ENCODE measurements at regions not wholly inside any gene's neighbourhood (a gene's known extent, or its start where the extent isn't known, plus 50 kb on each side); places are given as distances from the start of the nearest gene placed in this dataset.

DNA sequence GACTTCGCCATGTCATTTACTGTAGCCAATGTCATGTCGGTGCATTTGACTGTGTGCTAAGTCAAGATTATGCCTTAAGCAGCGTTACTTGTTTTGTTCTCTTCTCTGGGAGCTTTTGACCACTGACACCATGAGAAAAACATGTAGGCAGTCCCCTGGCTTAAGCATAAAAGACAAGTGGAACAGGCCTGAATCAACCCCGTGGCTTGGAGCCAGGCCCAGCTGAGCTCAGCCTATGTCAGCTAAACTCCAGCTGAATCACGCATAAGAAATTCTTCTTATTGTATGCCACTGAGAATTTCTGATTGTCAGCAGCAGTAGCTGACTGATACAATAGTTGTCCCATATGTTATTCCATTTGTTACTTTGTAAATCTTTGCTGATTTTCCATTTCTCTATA, 261.9 kb downstream of the CBLL2 start:
- DNase-seq (ENCODE audit: low read depth), result peak; percentile 86
- FAIRE-seq, result no peak
- TF ChIP-seq, protein P1, sequence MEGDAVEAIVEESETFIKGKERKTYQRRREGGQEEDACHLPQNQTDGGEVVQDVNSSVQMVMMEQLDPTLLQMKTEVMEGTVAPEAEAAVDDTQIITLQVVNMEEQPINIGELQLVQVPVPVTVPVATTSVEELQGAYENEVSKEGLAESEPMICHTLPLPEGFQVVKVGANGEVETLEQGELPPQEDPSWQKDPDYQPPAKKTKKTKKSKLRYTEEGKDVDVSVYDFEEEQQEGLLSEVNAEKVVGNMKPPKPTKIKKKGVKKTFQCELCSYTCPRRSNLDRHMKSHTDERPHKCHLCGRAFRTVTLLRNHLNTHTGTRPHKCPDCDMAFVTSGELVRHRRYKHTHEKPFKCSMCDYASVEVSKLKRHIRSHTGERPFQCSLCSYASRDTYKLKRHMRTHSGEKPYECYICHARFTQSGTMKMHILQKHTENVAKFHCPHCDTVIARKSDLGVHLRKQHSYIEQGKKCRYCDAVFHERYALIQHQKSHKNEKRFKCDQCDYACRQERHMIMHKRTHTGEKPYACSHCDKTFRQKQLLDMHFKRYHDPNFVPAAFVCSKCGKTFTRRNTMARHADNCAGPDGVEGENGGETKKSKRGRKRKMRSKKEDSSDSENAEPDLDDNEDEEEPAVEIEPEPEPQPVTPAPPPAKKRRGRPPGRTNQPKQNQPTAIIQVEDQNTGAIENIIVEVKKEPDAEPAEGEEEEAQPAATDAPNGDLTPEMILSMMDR (IDR thresholded peaks at IDR 0.05; ENCODE audit: insufficient read depth, low read length, severe bottlenecking), result no peak

DNA sequence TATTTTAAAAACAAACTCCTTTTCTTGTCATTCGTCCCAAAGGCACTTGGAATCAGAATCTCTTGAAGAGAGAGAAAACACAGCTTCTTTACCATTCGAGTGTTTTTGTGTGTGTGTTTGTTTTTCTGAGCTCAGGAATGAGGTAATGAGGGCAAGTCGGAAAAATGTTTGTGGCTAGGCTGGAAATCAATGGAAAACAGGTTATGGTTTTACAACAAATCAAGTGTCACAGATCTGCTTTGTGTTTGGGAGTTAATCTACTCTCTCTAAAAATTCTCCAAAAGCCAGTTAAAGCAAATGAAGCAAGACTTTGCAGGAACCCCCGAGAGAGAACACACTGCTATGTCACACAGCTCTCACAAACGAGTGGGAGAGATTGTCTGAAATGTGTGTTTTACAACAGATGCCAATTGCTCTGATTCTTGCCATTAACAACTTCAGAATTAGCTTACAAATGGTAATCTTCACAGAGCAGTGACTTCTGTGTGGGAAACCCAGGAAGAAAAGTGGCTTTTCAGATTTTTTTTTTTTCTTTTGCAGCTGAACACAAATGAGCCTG, 264.1 kb downstream of the CBLL2 start:
- DNase-seq (ENCODE audit: low read depth), result no peak

More for the DNA sequence above, 261.9 kb downstream of the CBLL2 start:
- no peak overlapping the region for H3K4me3 ChIP-seq (ENCODE audit: low read depth, low read length)
- no peaks in the 10 kb centered on the region for H3K36me3 ChIP-seq (ENCODE audit: control insufficient read depth, insufficient read depth, low read length)
- no peaks in the 10 kb centered on the region for H3K27me3 ChIP-seq (ENCODE audit: control insufficient read depth, insufficient read depth, low read length)

DNA sequence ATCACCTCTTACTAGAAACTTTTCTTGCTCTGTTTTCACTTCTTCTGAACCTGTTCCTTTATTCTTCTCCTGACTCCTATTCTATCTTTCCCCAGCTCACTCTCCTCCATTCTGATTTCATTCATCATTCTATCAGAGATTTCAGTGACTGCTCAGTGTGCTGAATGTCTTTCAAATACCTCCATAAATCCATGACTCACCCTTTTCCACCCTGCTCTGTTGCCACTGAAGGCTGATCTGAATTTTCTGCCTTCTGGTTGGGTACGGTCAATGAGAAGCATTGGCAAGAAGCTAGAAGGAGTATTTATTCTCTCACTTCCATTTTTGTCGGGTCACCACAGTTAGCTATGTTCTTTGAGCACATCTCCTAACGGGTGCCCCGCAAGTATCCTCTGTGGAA, 265.9 kb downstream of the CBLL2 start:
- no peaks in the 10 kb centered on the region for H3K27me3 ChIP-seq (ENCODE audit: control insufficient read depth, insufficient read depth, low read length)
- peak; percentile 22 for DNase-seq (ENCODE audit: low read depth)
- H3K36me3 ChIP-seq (ENCODE audit: control insufficient read depth, insufficient read depth, low read length), result no peaks in the 10 kb centered on the region
- TF ChIP-seq, protein P1 (IDR thresholded peaks at IDR 0.05; ENCODE audit: insufficient read depth, low read length, severe bottlenecking), result no peak
- FAIRE-seq, result no peak
- no peak overlapping the region for H3K4me3 ChIP-seq (ENCODE audit: low read depth, low read length)

More for the DNA sequence above, 264.1 kb downstream of the CBLL2 start:
- no peak overlapping the region for H3K4me3 ChIP-seq (ENCODE audit: low read depth, low read length)
- FAIRE-seq, result no peak
- H3K27me3 ChIP-seq (ENCODE audit: control insufficient read depth, insufficient read depth, low read length), result no peaks in the 10 kb centered on the region
- no peaks in the 10 kb centered on the region for H3K36me3 ChIP-seq (ENCODE audit: control insufficient read depth, insufficient read depth, low read length)
- TF ChIP-seq, protein P1 (IDR thresholded peaks at IDR 0.05; ENCODE audit: insufficient read depth, low read length, severe bottlenecking), result no peak

DNA sequence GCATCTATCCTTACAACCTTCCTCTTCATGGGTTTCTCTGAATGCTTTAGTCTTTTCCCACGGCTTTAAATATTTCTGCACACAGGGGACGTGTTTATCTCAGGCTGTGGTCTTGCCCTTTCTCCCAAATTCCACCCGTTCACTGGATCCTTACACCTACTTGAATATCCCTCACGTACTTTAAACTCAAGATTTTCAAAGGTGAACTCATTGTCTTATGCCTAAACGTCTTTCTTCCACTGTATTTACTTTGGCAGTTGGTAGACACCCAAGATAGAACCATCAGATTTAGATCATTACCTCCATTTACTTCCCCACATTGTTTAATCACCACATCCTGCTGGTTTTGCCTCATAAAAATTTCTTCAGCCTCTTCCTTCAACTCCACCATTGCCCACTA, 269.2 kb downstream of the CBLL2 start:
- TF ChIP-seq, protein P1 (IDR thresholded peaks at IDR 0.05; ENCODE audit: insufficient read depth, low read length, severe bottlenecking), result no peak
- no peak for FAIRE-seq
- no peaks in the 10 kb centered on the region for H3K27me3 ChIP-seq (ENCODE audit: control insufficient read depth, insufficient read depth, low read length)
- no peak for DNase-seq (ENCODE audit: low read depth)
- no peaks in the 10 kb centered on the region for H3K36me3 ChIP-seq (ENCODE audit: control insufficient read depth, insufficient read depth, low read length)
- H3K4me3 ChIP-seq (ENCODE audit: low read depth, low read length), result no peak overlapping the region

DNA sequence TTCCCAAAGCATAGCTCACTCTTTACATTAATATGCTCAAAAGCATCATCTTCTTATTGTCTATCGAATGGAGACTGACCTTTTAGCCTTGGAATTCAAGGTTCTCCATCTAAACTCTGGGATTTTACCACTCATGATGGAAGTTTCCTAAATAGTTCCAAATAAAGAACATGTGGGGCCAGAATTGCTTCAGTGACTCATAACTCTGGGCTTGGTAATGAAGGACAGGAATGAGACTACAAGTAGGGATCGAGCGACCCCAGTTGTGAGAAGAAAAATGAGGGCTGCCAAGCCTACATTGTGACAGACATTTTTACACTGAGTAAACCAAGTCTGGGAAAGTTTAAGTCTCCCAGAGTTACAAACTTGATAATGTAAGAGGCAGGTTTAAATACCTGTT, 269.9 kb downstream of the CBLL2 start:
- no peak for FAIRE-seq

More for the DNA sequence above, 269.9 kb downstream of the CBLL2 start:
- H3K36me3 ChIP-seq (ENCODE audit: control insufficient read depth, insufficient read depth, low read length), result no peaks in the 10 kb centered on the region
- TF ChIP-seq, protein P1 (IDR thresholded peaks at IDR 0.05; ENCODE audit: insufficient read depth, low read length, severe bottlenecking), result no peak
- no peak overlapping the region for H3K4me3 ChIP-seq (ENCODE audit: low read depth, low read length)
- H3K27me3 ChIP-seq (ENCODE audit: control insufficient read depth, insufficient read depth, low read length), result no peaks in the 10 kb centered on the region
- DNase-seq (ENCODE audit: low read depth), result no peak

All from bronchial epithelial cell (primary cell).